Parathyroid adenoma (tissue), 2 donors: ENCODE measurements at regions not wholly inside any gene's neighbourhood (a gene's known extent, or its start where the extent isn't known, plus 50 kb on each side); places are given as distances from the start of the nearest gene placed in this dataset.

Experiments used
- H2AFZ ChIP-seq: fragments of 300-600 bp; sonication (generic); one replicate; pipeline ENCODE4 v1.7.0; 2017; ENCODE audit warnings: antibody characterized with exemption, mild to moderate bottlenecking
- H3K27ac ChIP-seq: fragments of 300-600 bp; sonication (generic); one replicate; pipeline ENCODE4 v1.7.0; 2017
- H3K27me3 ChIP-seq: fragments of 300-600 bp; sonication (generic); one replicate; pipeline ENCODE4 v1.7.0; 2017; ENCODE audit warnings: low read length; ENCODE audit not compliant: control insufficient read depth, insufficient read depth
- H3K36me3 ChIP-seq: fragments of 300-600 bp; sonication (generic); one replicate; pipeline ENCODE4 v1.7.0; 2017; ENCODE audit warnings: low read length; ENCODE audit not compliant: control insufficient read depth, insufficient read depth
- H3K4me1 ChIP-seq: fragments of 300-600 bp; sonication (generic); one replicate; pipeline ENCODE4 v1.7.0; 2017; ENCODE audit warnings: control low read depth
- H3K4me2 ChIP-seq: fragments of 300-600 bp; sonication (generic); one replicate; pipeline ENCODE4 v1.7.0; 2017; ENCODE audit warnings: low read length
- H3K4me3 ChIP-seq: fragments of 300-600 bp; sonication (generic); one replicate; pipeline ENCODE4 v1.7.0; 2017; ENCODE audit warnings: low read depth, low read length
- H3K79me2 ChIP-seq: fragments of 300-600 bp; sonication (generic); one replicate; pipeline ENCODE4 v1.7.0; 2017; ENCODE audit warnings: control low read depth
- H3K9ac ChIP-seq: fragments of 300-600 bp; sonication (generic); one replicate; pipeline ENCODE4 v1.7.0; 2017; ENCODE audit warnings: mild to moderate bottlenecking
- H3K9me3 ChIP-seq: fragments of 300-600 bp; sonication (generic); one replicate; pipeline ENCODE4 v1.7.0; 2017; ENCODE audit warnings: low read length; ENCODE audit not compliant: control insufficient read depth
- CTCF ChIP-seq: fragments of 300-600 bp; sonication (generic); IDR thresholded peaks from one replicate; pipeline ENCODE4 v1.7.0; 2017; ENCODE audit warnings: antibody characterized with exemption, mild to moderate bottlenecking
- donor health status: primary hyperparathyroidism.

- Histone ChIP-seq H3K36me3 (no peaks in the 10 kb centered on the region), H3K4me2 (no peak overlapping the region)
These were observed 483.1 kb upstream of the NRP1 start for GRCh38 chr10:33817605-33818004.

GRCh38 chr10:33815776-33816175, 481.3 kb upstream of the NRP1 start:
- H3K27me3 ChIP-seq: no peaks in the 10 kb centered on the region
- H3K4me3 ChIP-seq: no peak overlapping the region
- no peaks in the 10 kb centered on the region for H3K4me1 ChIP-seq
- H2AFZ ChIP-seq: no peak overlapping the region
- H3K27ac ChIP-seq: no peak overlapping the region
- no peaks in the 10 kb centered on the region for H3K9me3 ChIP-seq
- H3K36me3 ChIP-seq: no peaks in the 10 kb centered on the region
- no peak for TF ChIP-seq CTCF
- H3K9ac ChIP-seq: no peak overlapping the region
- no peaks in the 10 kb centered on the region for H3K79me2 ChIP-seq
- H3K4me2 ChIP-seq: no peak overlapping the region

More at GRCh38 chr10:33817605-33818004, 483.1 kb upstream of the NRP1 start:
- no peaks in the 10 kb centered on the region for H3K9me3 ChIP-seq
- H3K4me3 ChIP-seq: no peak overlapping the region
- no peaks in the 10 kb centered on the region for H3K4me1 ChIP-seq
- TF ChIP-seq CTCF: no peak
- no peak overlapping the region for H3K9ac ChIP-seq
- no peaks in the 10 kb centered on the region for H3K79me2 ChIP-seq
- H3K27ac ChIP-seq: no peak overlapping the region
- H2AFZ ChIP-seq: no peak overlapping the region
- H3K27me3 ChIP-seq: no peaks in the 10 kb centered on the region

GRCh38 chr10:33813871-33814270, 479.4 kb upstream of the NRP1 start:
- H2AFZ ChIP-seq: no peak overlapping the region
- H3K9ac ChIP-seq: no peak overlapping the region
- TF ChIP-seq CTCF: no peak
- no peaks in the 10 kb centered on the region for H3K79me2 ChIP-seq
- H3K4me3 ChIP-seq: no peak overlapping the region
- no peaks in the 10 kb centered on the region for H3K9me3 ChIP-seq
- no peak overlapping the region for H3K4me2 ChIP-seq
- no peaks in the 10 kb centered on the region for H3K27me3 ChIP-seq
- no peaks in the 10 kb centered on the region for H3K36me3 ChIP-seq
- H3K27ac ChIP-seq: no peak overlapping the region
- H3K4me1 ChIP-seq: no peaks in the 10 kb centered on the region

- no peak overlapping the region for H3K27ac ChIP-seq
- no peak overlapping the region for H3K9ac ChIP-seq
- no peaks in the 10 kb centered on the region for H3K9me3 ChIP-seq
- TF ChIP-seq CTCF: no peak
- H3K4me3 ChIP-seq: no peak overlapping the region
- H3K79me2 ChIP-seq: no peaks in the 10 kb centered on the region
- no peaks in the 10 kb centered on the region for H3K27me3 ChIP-seq
- no peak overlapping the region for H2AFZ ChIP-seq
- no peak overlapping the region for H3K4me2 ChIP-seq
- H3K36me3 ChIP-seq: no peaks in the 10 kb centered on the region
- H3K4me1 ChIP-seq: no peaks in the 10 kb centered on the region
These were observed 478.9 kb upstream of the NRP1 start for GRCh38 chr10:33813415-33813814.

- no peak overlapping the region for H3K9ac ChIP-seq
- H3K9me3 ChIP-seq: no peaks in the 10 kb centered on the region
- H2AFZ ChIP-seq: no peak overlapping the region
- H3K4me3 ChIP-seq: no peak overlapping the region
- no peaks in the 10 kb centered on the region for H3K36me3 ChIP-seq
- no peaks in the 10 kb centered on the region for H3K79me2 ChIP-seq
- no peak for TF ChIP-seq CTCF
- H3K27me3 ChIP-seq: no peaks in the 10 kb centered on the region
- no peaks in the 10 kb centered on the region for H3K4me1 ChIP-seq
- H3K27ac ChIP-seq: no peak overlapping the region
- H3K4me2 ChIP-seq: no peak overlapping the region
These were observed 478.1 kb upstream of the NRP1 start for GRCh38 chr10:33812586-33812985.
